Activated B cell treated with CpG ODN at 0.5 μM for 24 hours (primary cell): ENCODE measurements at regions not wholly inside any gene's neighbourhood (a gene's known extent, or its start where the extent isn't known, plus 50 kb on each side); places are given as distances from the start of the nearest gene placed in this dataset.
"Not testable (repeated sequence)": the region's sequence is repeated elsewhere in the genome, so short reads cannot be mapped to it uniquely, and the experiment has no call there.

Source experiments
- ATAC-seq: fragments of 200-7000 bp; cut with Tn5 transposase; one replicate; pipeline ENCODE4 v1.10.0; 2021; ENCODE audit warnings: low read depth, mild to moderate bottlenecking, moderate library complexity
- CTCF ChIA-PET: fragments of 350-600 bp; sonication (Branson Sonifier 250); formaldehyde crosslinking; loops from one replicate; lab custom pipeline; 2021; ENCODE audit warnings: antibody characterized with exemption; lab: Charles Lee
- POLR2A ChIA-PET: fragments of 350-600 bp; sonication (Branson Sonifier 250); formaldehyde crosslinking; loops from one replicate; lab custom pipeline; 2021; ENCODE audit warnings: antibody characterized with exemption; lab: Charles Lee
- DNase-seq: peaks from one replicate; pipeline ENCODE4 v3.0.0; 2022
- H3K27ac Mint-ChIP-seq: one replicate; pipeline ENCODE4 v1.8.0; 2020; ENCODE audit warnings: mixed read lengths
- H3K27me3 Mint-ChIP-seq: one replicate; pipeline ENCODE4 v1.8.0; 2021; ENCODE audit warnings: mixed read lengths
- H3K36me3 Mint-ChIP-seq: one replicate; pipeline ENCODE4 v1.8.0; 2021; ENCODE audit warnings: low read depth, mixed read lengths
- H3K4me1 Mint-ChIP-seq: one replicate; pipeline ENCODE4 v1.8.0; 2021; ENCODE audit warnings: mixed read lengths
- H3K4me3 Mint-ChIP-seq: one replicate; pipeline ENCODE4 v1.8.0; 2020; ENCODE audit warnings: mild to moderate bottlenecking, mixed read lengths
- H3K9me3 Mint-ChIP-seq: one replicate; pipeline ENCODE4 v1.8.0; 2020; ENCODE audit warnings: mixed read lengths
- intact Hi-C: fragments of 100-400 bp; cut with micrococcal nuclease; formaldehyde crosslinking; loops from one replicate; pipeline ENCODE4 v1.15.1; 2024
- TF ChIP-seq, protein P1 (sequence below): fragments of 200-600 bp; IDR thresholded peaks from one replicate; pipeline ENCODE4 v1.8.0; 2022; ENCODE audit warnings: antibody characterized with exemption, mild to moderate bottlenecking

GRCh38 chr2:228516019-228516418, 334.5 kb upstream of the SPHKAP start:
- TF ChIP-seq, protein P1, sequence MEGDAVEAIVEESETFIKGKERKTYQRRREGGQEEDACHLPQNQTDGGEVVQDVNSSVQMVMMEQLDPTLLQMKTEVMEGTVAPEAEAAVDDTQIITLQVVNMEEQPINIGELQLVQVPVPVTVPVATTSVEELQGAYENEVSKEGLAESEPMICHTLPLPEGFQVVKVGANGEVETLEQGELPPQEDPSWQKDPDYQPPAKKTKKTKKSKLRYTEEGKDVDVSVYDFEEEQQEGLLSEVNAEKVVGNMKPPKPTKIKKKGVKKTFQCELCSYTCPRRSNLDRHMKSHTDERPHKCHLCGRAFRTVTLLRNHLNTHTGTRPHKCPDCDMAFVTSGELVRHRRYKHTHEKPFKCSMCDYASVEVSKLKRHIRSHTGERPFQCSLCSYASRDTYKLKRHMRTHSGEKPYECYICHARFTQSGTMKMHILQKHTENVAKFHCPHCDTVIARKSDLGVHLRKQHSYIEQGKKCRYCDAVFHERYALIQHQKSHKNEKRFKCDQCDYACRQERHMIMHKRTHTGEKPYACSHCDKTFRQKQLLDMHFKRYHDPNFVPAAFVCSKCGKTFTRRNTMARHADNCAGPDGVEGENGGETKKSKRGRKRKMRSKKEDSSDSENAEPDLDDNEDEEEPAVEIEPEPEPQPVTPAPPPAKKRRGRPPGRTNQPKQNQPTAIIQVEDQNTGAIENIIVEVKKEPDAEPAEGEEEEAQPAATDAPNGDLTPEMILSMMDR: no peak
- intact Hi-C loops: no loop called here
- POLR2A ChIA-PET: no interaction called here
- no peaks in the 10 kb centered on the region for H3K4me1 Mint-ChIP-seq
- CTCF ChIA-PET: no interaction called here
- no peak overlapping the region for H3K27ac Mint-ChIP-seq
- no peak overlapping the region for H3K4me3 Mint-ChIP-seq
- H3K36me3 Mint-ChIP-seq: no peaks in the 10 kb centered on the region
- no peaks in the 10 kb centered on the region for H3K9me3 Mint-ChIP-seq
- ATAC-seq: no peak
- no peak for DNase-seq
- no peaks in the 10 kb centered on the region for H3K27me3 Mint-ChIP-seq

- ATAC-seq: not testable (repeated sequence)
These were observed 332.0 kb upstream of the SPHKAP start for GRCh38 chr2:228513480-228513879.

GRCh38 chr2:228509021-228509420, 327.5 kb upstream of the SPHKAP start:
- TF ChIP-seq, protein P1: no peak
- no peaks in the 10 kb centered on the region for H3K27me3 Mint-ChIP-seq
- peaks cover 5% of the 10 kb centered on the region for H3K9me3 Mint-ChIP-seq
- ATAC-seq: no peak
- no peak for DNase-seq
- ChIA-PET POLR2A (no interaction called here), CTCF (no interaction called here)
- intact Hi-C loops: no loop called here
- no peaks in the 10 kb centered on the region for H3K36me3 Mint-ChIP-seq
- H3K4me3 Mint-ChIP-seq: no peak overlapping the region
- H3K4me1 Mint-ChIP-seq: no peaks in the 10 kb centered on the region
- no peak overlapping the region for H3K27ac Mint-ChIP-seq

More at GRCh38 chr2:228513480-228513879, 332.0 kb upstream of the SPHKAP start:
- DNase-seq, H3K36me3 Mint-ChIP-seq, intact Hi-C loops, CTCF ChIA-PET, H3K9me3 Mint-ChIP-seq, H3K27ac Mint-ChIP-seq, H3K27me3 Mint-ChIP-seq, H3K4me1 Mint-ChIP-seq, POLR2A ChIA-PET, H3K4me3 Mint-ChIP-seq: not testable (repeated sequence)

DNA sequence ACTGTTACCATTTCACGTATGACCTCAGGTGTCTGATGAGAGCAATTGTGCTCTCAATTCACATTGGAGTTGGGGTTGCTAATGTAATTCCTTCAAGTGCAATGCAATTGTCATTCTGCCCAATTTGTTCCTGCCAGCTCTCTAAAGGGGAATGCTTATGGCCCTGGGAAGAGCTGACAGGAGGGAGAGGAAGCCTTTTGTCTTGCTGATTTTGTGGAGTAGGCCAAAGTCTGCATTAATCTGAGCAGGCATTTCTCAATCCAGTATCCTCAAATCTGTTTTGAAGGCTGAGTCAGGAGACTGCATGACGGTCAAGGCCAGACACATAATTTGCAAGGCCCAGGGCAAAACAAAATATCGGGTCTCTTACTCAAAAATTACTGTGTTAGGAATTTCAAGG, 326.4 kb upstream of the SPHKAP start:
- intact Hi-C loops: no loop called here
- ATAC-seq (no peak), DNase-seq (no peak)
- ChIA-PET CTCF (no interaction called here), POLR2A (no interaction called here)
- Mint-ChIP-seq H3K27me3 (no peaks in the 10 kb centered on the region), H3K36me3 (no peaks in the 10 kb centered on the region), H3K4me3 (no peak overlapping the region), H3K9me3 (peaks cover 5% of the 10 kb centered on the region), H3K4me1 (no peaks in the 10 kb centered on the region), H3K27ac (no peak overlapping the region)
- TF ChIP-seq, protein P1: no peak

- ChIA-PET POLR2A (no interaction called here), CTCF (no interaction called here)
- no peak for DNase-seq
- no peak overlapping the region for H3K4me3 Mint-ChIP-seq
- TF ChIP-seq, protein P1: no peak
- no peak overlapping the region for H3K27ac Mint-ChIP-seq
- H3K4me1 Mint-ChIP-seq: no peaks in the 10 kb centered on the region
- ATAC-seq: no peak
- no peaks in the 10 kb centered on the region for H3K27me3 Mint-ChIP-seq
- peaks cover 5% of the 10 kb centered on the region for H3K9me3 Mint-ChIP-seq
- no peaks in the 10 kb centered on the region for H3K36me3 Mint-ChIP-seq
- intact Hi-C loops: no loop called here
These were observed 325.8 kb upstream of the SPHKAP start for GRCh38 chr2:228507231-228507824.

GRCh38 chr2:228503731-228504130, 322.2 kb upstream of the SPHKAP start:
- no peak for ATAC-seq
- DNase-seq: no peak
- Mint-ChIP-seq H3K36me3 (no peaks in the 10 kb centered on the region), H3K27me3 (no peaks in the 10 kb centered on the region), H3K27ac (no peak overlapping the region), H3K9me3 (peaks cover 13% of the 10 kb centered on the region), H3K4me3 (no peak overlapping the region), H3K4me1 (no peaks in the 10 kb centered on the region)
- CTCF ChIA-PET: no interaction called here
- TF ChIP-seq, protein P1: no peak
- intact Hi-C loops: no loop called here
- POLR2A ChIA-PET: no interaction called here
